Kidney (tissue), 13 donors: ENCODE measurements at regions not wholly inside any gene's neighbourhood (a gene's known extent, or its start where the extent isn't known, plus 50 kb on each side); places are given as distances from the start of the nearest gene placed in this dataset.
A peak's percentile ranks its signal among the peaks of the same experiment; 100 is the strongest.

Experiments used
- DNase-seq, 5 donors: peaks; one replicate each; pipeline ENCODE4 v3.0.0-alpha.2; 2013 to 2020
- FAIRE-seq: peaks from 2 replicates; lab custom pipeline; 2012; peaks lifted over from hg19 to GRCh38; lab: Jason Lieb, UNC
- H3K27ac ChIP-seq, 2 donors: one replicate each; pipeline ENCODE4 v1.7.0; 2013; ENCODE audit warnings: low read depth in 2 of 2, low read length in 2 of 2, inconsistent platforms in 1 of 2
- H3K27me3 ChIP-seq: one replicate; pipeline ENCODE4 v1.7.1; 2013; ENCODE audit warnings: low read length, inconsistent platforms; ENCODE audit not compliant: control insufficient read depth, insufficient read depth
- H3K36me3 ChIP-seq, 3 donors: one replicate each; pipeline versions ENCODE4 v1.7.0 to v1.7.1; 2013; ENCODE audit warnings: low read length in 3 of 3, control low read depth in 1 of 3, inconsistent platforms in 1 of 3; ENCODE audit not compliant: insufficient read depth in 3 of 3, control insufficient read depth in 2 of 3
- H3K4me1 ChIP-seq, 3 donors: one replicate each; pipeline versions ENCODE4 v1.7.0 to v1.7.1; 2013; ENCODE audit warnings: low read length in 3 of 3, inconsistent platforms in 1 of 3, low read depth in 1 of 3; ENCODE audit not compliant: control insufficient read depth in 2 of 3, insufficient read depth in 2 of 3
- H3K4me3 ChIP-seq, 3 donors: one replicate each; pipeline versions ENCODE4 v1.7.0 to v1.8.1; 2013; ENCODE audit warnings: low read length in 3 of 3, control low read depth in 1 of 3, inconsistent platforms in 1 of 3
- H3K9ac ChIP-seq, 3 donors: one replicate each; pipeline versions ENCODE4 v1.7.0 to v1.7.1; 2013; ENCODE audit warnings: low read length in 3 of 3, control low read depth in 1 of 3, inconsistent platforms in 1 of 3
- H3K9me3 ChIP-seq, 3 donors: one replicate each; pipeline versions ENCODE4 v1.7.0 to v1.7.1; 2013; ENCODE audit warnings: low read length in 3 of 3, control low read depth in 1 of 3, inconsistent platforms in 1 of 3; ENCODE audit not compliant: control insufficient read depth in 2 of 3, insufficient read depth in 1 of 3
- intact Hi-C: fragments of 100-400 bp; cut with DNase I; formaldehyde crosslinking; loops from one replicate; pipeline ENCODE4 v1.11.1; 2022
- TF ChIP-seq, protein P1 (sequence below): IDR thresholded peaks from 3 replicates; pipeline ENCODE4 v1.5.1; 2012; ENCODE audit warnings: mild to moderate bottlenecking, moderate library complexity, borderline replicate concordance; ENCODE audit not compliant: insufficient read depth; ENCODE audit errors: extremely low read depth
- donor health status: control.
- donor health status: control.
- donor health status: control.
- donor health status: control.
- donor health status: control.
- donor health status: DM: yes; HTN: yes; CAD: no.
- donor health status: Normal renal cell carcinoma (clear cell type).

DNA sequence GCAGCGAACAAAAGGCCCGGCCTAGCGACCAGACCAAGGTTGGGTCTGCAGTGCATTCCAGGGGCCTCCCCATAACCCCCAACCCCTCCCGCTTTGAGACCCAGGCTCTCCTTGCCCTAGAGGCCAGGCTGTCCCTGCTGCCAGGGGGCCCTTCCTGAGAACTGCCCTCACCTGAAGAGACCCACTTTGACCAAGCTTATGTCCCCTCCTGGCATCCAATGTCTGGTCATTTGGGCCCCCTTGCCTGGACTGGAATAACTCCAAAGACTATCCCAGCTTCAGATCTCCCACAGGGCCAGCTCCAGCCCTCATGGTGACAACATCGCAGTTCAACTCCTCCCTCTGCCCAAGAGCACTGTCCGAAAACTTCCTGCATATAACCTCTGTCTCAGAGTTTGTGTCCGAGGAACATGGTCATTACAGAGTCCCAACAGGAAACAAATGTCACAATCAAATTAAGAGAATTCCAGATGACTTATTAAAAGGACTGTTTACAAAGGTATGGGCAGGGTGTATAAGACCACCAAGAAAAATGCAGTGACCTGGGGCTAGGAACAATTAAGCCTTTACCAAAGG, 125.0 kb downstream of the BANF2 start:
- no peaks in the 10 kb centered on the region for H3K27me3 ChIP-seq
- no peaks in the 10 kb centered on the region for H3K9me3 ChIP-seq
- DNase-seq (no peak), FAIRE-seq (no peak)
- no peak overlapping the region for H3K9ac ChIP-seq
- peak overlapping the region; percentile 73 to 80 for H3K27ac ChIP-seq
- no peak overlapping the region for H3K4me3 ChIP-seq
- no peaks in the 10 kb centered on the region for H3K36me3 ChIP-seq
- H3K4me1 ChIP-seq = peaks cover 4 to 5% (median 5%) of the 10 kb centered on the region in 3 donors
- intact Hi-C loops = no loop called here
- TF ChIP-seq, protein P1, sequence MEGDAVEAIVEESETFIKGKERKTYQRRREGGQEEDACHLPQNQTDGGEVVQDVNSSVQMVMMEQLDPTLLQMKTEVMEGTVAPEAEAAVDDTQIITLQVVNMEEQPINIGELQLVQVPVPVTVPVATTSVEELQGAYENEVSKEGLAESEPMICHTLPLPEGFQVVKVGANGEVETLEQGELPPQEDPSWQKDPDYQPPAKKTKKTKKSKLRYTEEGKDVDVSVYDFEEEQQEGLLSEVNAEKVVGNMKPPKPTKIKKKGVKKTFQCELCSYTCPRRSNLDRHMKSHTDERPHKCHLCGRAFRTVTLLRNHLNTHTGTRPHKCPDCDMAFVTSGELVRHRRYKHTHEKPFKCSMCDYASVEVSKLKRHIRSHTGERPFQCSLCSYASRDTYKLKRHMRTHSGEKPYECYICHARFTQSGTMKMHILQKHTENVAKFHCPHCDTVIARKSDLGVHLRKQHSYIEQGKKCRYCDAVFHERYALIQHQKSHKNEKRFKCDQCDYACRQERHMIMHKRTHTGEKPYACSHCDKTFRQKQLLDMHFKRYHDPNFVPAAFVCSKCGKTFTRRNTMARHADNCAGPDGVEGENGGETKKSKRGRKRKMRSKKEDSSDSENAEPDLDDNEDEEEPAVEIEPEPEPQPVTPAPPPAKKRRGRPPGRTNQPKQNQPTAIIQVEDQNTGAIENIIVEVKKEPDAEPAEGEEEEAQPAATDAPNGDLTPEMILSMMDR = no peak

DNA sequence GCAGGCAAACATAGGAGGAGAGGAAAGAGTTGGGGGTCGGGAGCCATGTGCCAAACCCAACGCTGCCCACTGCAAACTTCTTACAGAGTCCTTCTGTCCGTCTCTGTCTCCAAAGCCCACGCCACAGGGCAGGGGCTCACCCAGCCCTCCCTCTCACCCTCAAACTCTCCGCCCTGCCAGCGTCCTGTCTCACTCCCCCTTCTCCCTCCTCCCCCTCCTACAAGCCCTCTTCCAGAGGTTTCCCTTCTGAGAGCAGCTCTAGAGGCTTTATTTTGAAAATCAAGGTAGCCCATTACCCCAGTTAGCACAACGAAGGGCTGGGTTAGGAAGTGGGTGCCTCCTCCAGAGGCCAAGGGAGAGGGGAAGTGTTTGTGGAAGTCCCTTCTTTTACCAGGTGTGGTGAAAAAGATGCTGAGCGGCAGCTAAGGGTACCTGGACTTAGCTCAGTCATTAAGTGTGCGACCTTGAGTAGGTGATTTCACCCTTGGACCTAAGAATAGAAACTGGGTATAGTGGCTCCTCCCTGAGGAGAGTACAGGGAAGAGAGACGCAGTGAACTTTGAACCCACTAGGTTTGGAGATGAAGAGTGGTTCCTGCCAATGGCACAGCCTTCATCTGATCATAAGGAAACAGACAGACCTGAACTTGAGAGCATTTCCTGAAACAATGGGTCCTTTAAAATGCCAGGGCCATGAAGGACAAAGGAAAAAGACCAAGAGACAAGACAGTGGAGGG, 123.8 kb downstream of the BANF2 start:
- intact Hi-C loops = no loop called here
- peaks cover 4 to 5% (median 5%) of the 10 kb centered on the region in 3 donors for H3K4me1 ChIP-seq
- no peaks in the 10 kb centered on the region for H3K36me3 ChIP-seq
- no peak overlapping the region for H3K4me3 ChIP-seq
- H3K27ac ChIP-seq = peak overlapping the region in 1 of 2 donors; percentile 52
- no peaks in the 10 kb centered on the region for H3K9me3 ChIP-seq
- TF ChIP-seq, protein P1 = no peak
- H3K9ac ChIP-seq = no peak overlapping the region
- no peak for FAIRE-seq
- H3K27me3 ChIP-seq = no peaks in the 10 kb centered on the region
- DNase-seq = no peak

DNA sequence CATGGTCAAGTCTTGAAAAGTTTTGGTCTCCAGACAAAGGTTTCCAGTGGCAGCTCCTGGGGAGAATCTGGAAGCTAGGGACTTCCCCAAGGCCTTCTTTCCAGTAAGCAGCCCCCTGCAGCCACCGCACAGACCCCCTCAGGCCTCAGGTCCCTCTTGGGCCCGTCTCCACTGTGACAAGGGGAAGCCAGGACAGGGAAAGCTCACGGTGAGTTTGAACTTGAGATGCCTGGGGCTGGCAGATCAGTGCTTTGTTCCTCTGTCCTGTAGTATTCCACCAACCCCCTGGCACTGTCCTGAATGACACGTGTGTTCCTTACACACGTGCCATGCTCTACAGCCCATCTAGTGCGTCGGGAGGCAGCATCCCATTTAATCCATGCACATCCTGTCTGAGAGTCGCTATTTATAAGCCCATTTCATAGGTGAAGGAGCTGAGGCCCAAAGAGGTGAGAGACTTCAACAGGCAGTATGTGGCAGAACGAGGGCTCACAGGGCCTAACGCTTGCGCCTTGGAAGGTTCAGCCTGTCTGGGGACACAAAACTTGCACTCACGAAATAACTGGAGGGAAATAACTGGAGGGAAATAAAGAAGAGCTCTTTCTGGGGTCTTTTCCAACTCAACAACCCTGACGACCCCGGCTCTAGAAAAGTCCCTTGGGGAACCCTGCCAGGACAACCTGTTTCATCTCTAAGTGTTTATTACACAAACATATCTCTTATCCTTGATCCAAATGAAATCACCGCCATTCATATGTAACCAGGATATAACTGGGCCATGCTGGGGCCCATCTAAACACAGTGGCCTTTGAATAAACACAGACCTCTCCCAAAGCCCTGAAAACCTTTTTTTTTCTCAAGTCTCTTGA, 123.0 kb downstream of the BANF2 start:
- FAIRE-seq = no peak
- DNase-seq = no peak

More for the DNA sequence above, 123.0 kb downstream of the BANF2 start:
- TF ChIP-seq, protein P1 = no peak
- H3K27ac ChIP-seq = peak overlapping the region in 1 of 2 donors; percentile 26
- H3K27me3 ChIP-seq = no peaks in the 10 kb centered on the region
- H3K4me3 ChIP-seq = no peak overlapping the region
- no peak overlapping the region for H3K9ac ChIP-seq
- no peaks in the 10 kb centered on the region for H3K36me3 ChIP-seq
- peaks cover 4 to 5% (median 5%) of the 10 kb centered on the region in 3 donors for H3K4me1 ChIP-seq
- intact Hi-C loops = no loop called here
- no peaks in the 10 kb centered on the region for H3K9me3 ChIP-seq
